Osteoblast (primary cell): ENCODE measurements at regions not wholly inside any gene's neighbourhood (a gene's known extent, or its start where the extent isn't known, plus 50 kb on each side); places are given as distances from the start of the nearest gene placed in this dataset.

ENCODE experiments used
- DNase-seq: peaks from one replicate; pipeline ENCODE4 v3.0.0; 2011; ENCODE audit warnings: low spot score, mixed read lengths; ENCODE audit not compliant: insufficient read length; ENCODE audit errors: missing footprints
- H2AFZ ChIP-seq: 2 replicates; pipeline ENCODE4 v1.6.0; 2011; ENCODE audit warnings: mild to moderate bottlenecking, low read length
- H3K27ac ChIP-seq: 2 replicates; pipeline ENCODE4 v1.5.1; 2011; ENCODE audit warnings: mild to moderate bottlenecking, low read depth, low read length, moderate library complexity
- H3K27me3 ChIP-seq: 2 replicates; pipeline ENCODE4 v1.6.0; 2012; ENCODE audit warnings: mild to moderate bottlenecking, control low read depth, inconsistent platforms, low read length, moderate library complexity; ENCODE audit not compliant: insufficient read depth
- H3K36me3 ChIP-seq: 2 replicates; pipeline ENCODE4 v1.5.1; 2011; ENCODE audit warnings: mild to moderate bottlenecking, low read length, control low read depth, moderate library complexity; ENCODE audit not compliant: insufficient read depth
- H3K4me1 ChIP-seq: 2 replicates; pipeline ENCODE4 v1.5.1; 2011; ENCODE audit warnings: mild to moderate bottlenecking, low read length, control low read depth, moderate library complexity; ENCODE audit not compliant: insufficient read depth
- H3K4me2 ChIP-seq: 2 replicates; pipeline ENCODE4 v1.6.0; 2011; ENCODE audit warnings: mild to moderate bottlenecking, low read length; ENCODE audit not compliant: insufficient read depth
- H3K4me3 ChIP-seq: fragments of 200-600 bp; sonication (generic); 3 replicates; pipeline ENCODE4 v1.5.1; 2012; ENCODE audit warnings: mild to moderate bottlenecking, low read length, inconsistent platforms; ENCODE audit not compliant: insufficient read depth
- H3K79me2 ChIP-seq: 2 replicates; pipeline ENCODE4 v1.6.0; 2012; ENCODE audit warnings: mild to moderate bottlenecking, low read length, control low read depth, inconsistent platforms; ENCODE audit not compliant: insufficient read depth
- H3K9me3 ChIP-seq: 2 replicates; pipeline ENCODE4 v1.5.1; 2011; ENCODE audit warnings: low read depth, low read length, control low read depth
- H4K20me1 ChIP-seq: 2 replicates; pipeline ENCODE4 v1.6.0; 2012; ENCODE audit warnings: mild to moderate bottlenecking, low read length, control low read depth; ENCODE audit not compliant: insufficient read depth
- TF ChIP-seq, protein P1 (sequence below): IDR thresholded peaks from 2 replicates; pipeline ENCODE4 v1.5.1; 2011; ENCODE audit warnings: mild to moderate bottlenecking, low read depth, low read length, moderate library complexity; ENCODE audit errors: extremely low read depth

DNA sequence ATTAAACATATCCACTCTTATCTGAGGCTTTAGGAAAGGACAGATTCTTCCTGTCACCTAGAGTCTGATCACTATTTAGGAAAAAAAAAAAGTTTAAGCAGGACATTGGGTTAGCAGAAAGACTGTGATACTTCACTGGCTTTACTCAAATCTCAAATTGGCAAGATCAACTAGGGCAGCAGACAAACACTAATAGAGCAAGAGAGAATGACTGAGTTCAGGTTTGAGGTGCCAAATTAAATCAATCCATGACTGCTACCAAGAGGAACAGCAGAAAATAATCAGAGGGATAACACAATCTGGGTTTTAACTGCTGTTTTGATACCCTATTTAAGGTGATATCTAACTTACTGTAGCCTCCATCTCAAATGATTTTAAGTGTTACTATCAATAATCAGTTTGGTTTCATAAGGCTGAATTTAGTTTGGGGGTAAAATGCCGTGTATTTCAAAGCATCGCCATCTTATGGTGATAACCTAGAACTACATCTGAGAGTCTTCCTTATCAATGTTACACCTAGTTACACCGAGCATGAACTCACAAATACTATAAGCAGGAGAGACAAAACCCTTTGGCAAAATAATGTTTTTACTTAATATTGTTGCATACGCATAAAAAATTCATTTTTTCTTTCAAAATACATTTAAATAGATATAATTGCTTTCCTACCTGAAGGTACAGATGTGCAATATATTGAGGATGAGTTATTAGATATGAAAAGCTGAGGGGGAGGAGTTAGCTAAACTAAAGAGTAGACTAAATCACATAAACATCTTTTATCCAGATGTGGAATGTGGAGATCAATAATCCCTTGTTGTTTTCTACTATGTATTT, 286.4 kb upstream of the CDH12 start:
- Histone ChIP-seq H4K20me1 (no peaks in the 10 kb centered on the region), H3K9me3 (peaks cover 2% of the 10 kb centered on the region), H3K79me2 (no peaks in the 10 kb centered on the region), H3K27me3 (no peaks in the 10 kb centered on the region), H2AFZ (no peak overlapping the region), H3K4me1 (no peaks in the 10 kb centered on the region), H3K4me2 (no peak overlapping the region), H3K36me3 (no peaks in the 10 kb centered on the region), H3K27ac (no peak overlapping the region), H3K4me3 (no peak overlapping the region)
- TF ChIP-seq, protein P1, sequence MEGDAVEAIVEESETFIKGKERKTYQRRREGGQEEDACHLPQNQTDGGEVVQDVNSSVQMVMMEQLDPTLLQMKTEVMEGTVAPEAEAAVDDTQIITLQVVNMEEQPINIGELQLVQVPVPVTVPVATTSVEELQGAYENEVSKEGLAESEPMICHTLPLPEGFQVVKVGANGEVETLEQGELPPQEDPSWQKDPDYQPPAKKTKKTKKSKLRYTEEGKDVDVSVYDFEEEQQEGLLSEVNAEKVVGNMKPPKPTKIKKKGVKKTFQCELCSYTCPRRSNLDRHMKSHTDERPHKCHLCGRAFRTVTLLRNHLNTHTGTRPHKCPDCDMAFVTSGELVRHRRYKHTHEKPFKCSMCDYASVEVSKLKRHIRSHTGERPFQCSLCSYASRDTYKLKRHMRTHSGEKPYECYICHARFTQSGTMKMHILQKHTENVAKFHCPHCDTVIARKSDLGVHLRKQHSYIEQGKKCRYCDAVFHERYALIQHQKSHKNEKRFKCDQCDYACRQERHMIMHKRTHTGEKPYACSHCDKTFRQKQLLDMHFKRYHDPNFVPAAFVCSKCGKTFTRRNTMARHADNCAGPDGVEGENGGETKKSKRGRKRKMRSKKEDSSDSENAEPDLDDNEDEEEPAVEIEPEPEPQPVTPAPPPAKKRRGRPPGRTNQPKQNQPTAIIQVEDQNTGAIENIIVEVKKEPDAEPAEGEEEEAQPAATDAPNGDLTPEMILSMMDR: no peak
- no peak for DNase-seq

DNA sequence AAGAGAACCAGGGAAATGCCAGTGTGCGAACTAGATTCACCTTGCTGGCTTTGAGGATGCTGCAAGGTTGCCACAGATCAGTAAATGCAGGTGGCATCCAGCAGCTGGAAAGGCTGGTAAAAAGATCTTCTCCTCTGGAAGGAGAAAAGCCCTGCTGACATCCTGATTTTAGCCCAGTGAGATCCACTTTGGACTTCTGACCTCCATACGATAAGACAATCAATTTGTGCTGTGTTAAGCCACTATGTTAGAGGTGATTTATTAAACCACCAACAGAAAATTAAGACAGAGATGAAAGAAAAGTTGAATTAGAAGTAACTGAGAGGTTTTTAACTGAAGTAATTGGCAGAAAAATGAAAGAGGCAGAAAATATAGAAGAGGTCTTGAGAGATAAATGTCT, 283.8 kb upstream of the CDH12 start:
- H2AFZ ChIP-seq: no peak overlapping the region

DNA sequence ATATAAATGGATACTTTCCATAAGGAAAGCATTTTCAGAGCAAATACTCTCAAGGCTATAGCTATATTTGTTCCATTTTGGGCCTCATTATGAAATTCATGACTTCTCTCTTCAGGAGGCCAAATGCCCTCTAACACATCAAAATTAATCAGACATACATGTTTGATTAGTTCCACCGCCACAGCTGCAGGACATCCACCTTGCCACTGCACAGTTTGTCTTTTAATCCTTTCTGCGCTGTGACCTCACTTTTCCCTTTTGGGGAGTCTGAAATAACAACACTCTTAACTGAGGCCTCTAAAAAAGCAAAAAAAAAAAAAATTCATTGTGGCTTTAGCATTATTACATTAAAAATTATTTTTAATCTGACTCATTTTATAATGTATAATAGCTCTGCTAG, 279.1 kb upstream of the CDH12 start:
- H3K79me2 ChIP-seq: no peaks in the 10 kb centered on the region
- TF ChIP-seq, protein P1: no peak
- no peaks in the 10 kb centered on the region for H3K27me3 ChIP-seq
- H2AFZ ChIP-seq: no peak overlapping the region
- no peaks in the 10 kb centered on the region for H3K36me3 ChIP-seq
- no peak overlapping the region for H3K4me3 ChIP-seq
- H3K4me2 ChIP-seq: no peak overlapping the region
- H3K27ac ChIP-seq: no peak overlapping the region
- no peak for DNase-seq
- peaks cover 2% of the 10 kb centered on the region for H3K9me3 ChIP-seq
- H4K20me1 ChIP-seq: no peaks in the 10 kb centered on the region
- no peaks in the 10 kb centered on the region for H3K4me1 ChIP-seq

More for the DNA sequence above, 283.8 kb upstream of the CDH12 start:
- DNase-seq: no peak
- H3K36me3 ChIP-seq: no peaks in the 10 kb centered on the region
- H3K4me3 ChIP-seq: no peak overlapping the region
- H3K27me3 ChIP-seq: no peaks in the 10 kb centered on the region
- no peak overlapping the region for H3K27ac ChIP-seq
- TF ChIP-seq, protein P1: no peak
- H3K4me1 ChIP-seq: no peaks in the 10 kb centered on the region
- no peaks in the 10 kb centered on the region for H3K79me2 ChIP-seq
- no peak overlapping the region for H3K4me2 ChIP-seq
- no peaks in the 10 kb centered on the region for H4K20me1 ChIP-seq
- H3K9me3 ChIP-seq: peaks cover 2% of the 10 kb centered on the region

DNA sequence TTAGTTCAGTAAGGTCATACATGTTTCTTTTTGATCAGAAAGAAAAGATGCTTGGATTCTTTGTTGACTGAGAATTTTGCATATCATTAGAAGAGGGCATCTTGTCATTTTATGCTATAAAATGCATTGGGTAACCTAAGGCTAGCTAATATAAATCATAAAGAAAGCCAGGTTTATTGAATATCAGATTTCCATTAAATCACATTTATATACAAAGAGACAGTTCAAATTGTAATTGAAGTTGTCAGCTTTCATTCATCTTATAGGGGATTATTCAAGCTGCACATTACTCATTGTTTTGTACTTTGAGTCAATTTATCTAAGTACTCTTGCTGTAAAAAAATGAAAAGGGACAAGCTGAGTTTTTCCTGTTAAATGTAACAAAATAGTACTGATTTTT, 259.1 kb upstream of the CDH12 start:
- H3K4me1 ChIP-seq: no peaks in the 10 kb centered on the region
- no peaks in the 10 kb centered on the region for H4K20me1 ChIP-seq
- no peaks in the 10 kb centered on the region for H3K27me3 ChIP-seq
- no peak overlapping the region for H2AFZ ChIP-seq
- no peak for DNase-seq
- no peak overlapping the region for H3K27ac ChIP-seq
- no peaks in the 10 kb centered on the region for H3K79me2 ChIP-seq
- no peak overlapping the region for H3K4me3 ChIP-seq
- no peak overlapping the region for H3K4me2 ChIP-seq
- H3K36me3 ChIP-seq: no peaks in the 10 kb centered on the region
- no peaks in the 10 kb centered on the region for H3K9me3 ChIP-seq
- TF ChIP-seq, protein P1: no peak
